D721Med (cell line): ENCODE measurements at regions not wholly inside any gene's neighbourhood (a gene's known extent, or its start where the extent isn't known, plus 50 kb on each side); places are given as distances from the start of the nearest gene placed in this dataset.
"Not testable (repeated sequence)": the region's sequence is repeated elsewhere in the genome, so short reads cannot be mapped to it uniquely, and the experiment has no call there.

Experiments
- DNase-seq: peaks from one replicate; pipeline ENCODE4 v3.0.0; 2011; ENCODE audit warnings: low spot score; ENCODE audit not compliant: insufficient read length
- FAIRE-seq: peaks from 2 replicates; lab custom pipeline; 2011; peaks lifted over from hg19 to GRCh38; lab: Jason Lieb, UNC
- TF ChIP-seq, protein P1 (sequence below): IDR thresholded peaks from 2 replicates; pipeline ENCODE4 v1.5.1; 2012; ENCODE audit warnings: mild to moderate bottlenecking, control low read depth; ENCODE audit not compliant: insufficient read depth; ENCODE audit errors: missing control alignments

DNA sequence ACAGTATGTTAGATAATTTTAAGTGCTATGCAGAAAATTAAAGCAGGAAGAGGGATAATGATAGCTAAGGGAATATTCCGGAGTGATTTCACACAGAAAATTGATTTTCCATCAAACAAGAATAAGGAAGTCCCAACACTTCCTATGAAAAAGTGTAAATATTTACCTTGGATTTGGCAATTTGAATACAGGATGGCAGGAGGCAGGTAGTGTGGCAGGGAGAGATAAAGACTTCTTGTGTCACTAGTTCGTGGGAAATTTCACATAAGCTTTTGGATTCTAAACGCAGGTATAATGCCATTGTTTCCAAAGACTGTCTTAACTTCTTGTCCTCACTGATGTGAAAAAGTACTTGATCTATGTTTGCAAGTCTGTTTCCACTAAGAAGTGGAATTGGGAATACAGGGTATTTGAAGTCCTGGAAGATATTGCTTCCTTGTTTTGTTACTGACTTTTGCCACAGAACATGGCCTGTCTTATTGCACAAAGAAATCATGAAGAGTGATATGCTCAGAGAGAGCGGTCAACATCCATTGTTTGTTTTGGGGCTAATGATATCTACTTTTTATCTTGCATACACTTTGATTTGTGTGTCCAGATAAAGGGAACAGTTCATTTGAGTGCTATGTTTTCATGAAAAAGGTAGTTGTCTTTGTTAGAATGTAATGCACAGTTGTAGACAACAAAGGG, 1216.1 kb upstream of the FAM98A start:
- FAIRE-seq (no peak), DNase-seq (no peak)
- TF ChIP-seq, protein P1, sequence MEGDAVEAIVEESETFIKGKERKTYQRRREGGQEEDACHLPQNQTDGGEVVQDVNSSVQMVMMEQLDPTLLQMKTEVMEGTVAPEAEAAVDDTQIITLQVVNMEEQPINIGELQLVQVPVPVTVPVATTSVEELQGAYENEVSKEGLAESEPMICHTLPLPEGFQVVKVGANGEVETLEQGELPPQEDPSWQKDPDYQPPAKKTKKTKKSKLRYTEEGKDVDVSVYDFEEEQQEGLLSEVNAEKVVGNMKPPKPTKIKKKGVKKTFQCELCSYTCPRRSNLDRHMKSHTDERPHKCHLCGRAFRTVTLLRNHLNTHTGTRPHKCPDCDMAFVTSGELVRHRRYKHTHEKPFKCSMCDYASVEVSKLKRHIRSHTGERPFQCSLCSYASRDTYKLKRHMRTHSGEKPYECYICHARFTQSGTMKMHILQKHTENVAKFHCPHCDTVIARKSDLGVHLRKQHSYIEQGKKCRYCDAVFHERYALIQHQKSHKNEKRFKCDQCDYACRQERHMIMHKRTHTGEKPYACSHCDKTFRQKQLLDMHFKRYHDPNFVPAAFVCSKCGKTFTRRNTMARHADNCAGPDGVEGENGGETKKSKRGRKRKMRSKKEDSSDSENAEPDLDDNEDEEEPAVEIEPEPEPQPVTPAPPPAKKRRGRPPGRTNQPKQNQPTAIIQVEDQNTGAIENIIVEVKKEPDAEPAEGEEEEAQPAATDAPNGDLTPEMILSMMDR, result no peak

DNA sequence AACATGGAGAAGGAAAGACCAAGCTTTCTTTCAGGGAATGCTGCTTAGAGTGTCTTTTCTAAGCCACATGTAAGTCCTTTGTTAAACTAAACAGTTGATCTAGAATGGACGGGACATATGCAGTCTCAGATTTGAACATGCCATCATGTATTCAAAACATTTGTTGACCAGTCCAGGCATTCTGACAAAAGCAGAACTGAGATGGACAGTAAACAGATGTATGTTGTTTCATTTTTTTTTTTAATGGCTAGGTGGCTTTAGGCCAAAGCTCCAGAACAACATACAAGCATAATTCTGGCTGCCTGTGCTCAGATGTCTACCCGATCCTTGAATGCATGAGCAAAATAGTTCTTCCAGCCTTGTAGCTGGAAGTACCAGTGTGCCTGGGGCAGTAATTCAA, 1211.4 kb upstream of the FAM98A start:
- TF ChIP-seq, protein P1, result no peak
- FAIRE-seq, result no peak
- DNase-seq, result no peak

DNA sequence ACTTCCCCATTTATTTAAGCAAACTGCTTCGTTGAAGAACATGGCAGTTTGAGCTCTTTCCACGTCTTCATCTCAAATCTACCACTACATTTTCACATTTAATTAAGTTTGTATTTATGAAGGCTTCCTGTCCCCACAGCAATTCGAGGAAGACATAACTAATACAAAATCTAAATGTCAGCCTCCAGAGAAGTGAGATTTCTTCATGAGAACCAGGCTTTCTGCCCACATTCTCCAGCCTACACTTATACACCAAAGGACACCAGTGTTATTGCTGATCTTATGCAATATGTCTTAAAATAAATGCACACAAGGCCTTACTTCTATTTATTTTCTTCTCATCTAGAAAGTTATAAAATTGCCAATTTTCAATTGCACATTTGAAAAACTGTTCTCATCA, 1209.3 kb upstream of the FAM98A start:
- FAIRE-seq (no peak), DNase-seq (no peak)
- TF ChIP-seq, protein P1, result no peak

DNA sequence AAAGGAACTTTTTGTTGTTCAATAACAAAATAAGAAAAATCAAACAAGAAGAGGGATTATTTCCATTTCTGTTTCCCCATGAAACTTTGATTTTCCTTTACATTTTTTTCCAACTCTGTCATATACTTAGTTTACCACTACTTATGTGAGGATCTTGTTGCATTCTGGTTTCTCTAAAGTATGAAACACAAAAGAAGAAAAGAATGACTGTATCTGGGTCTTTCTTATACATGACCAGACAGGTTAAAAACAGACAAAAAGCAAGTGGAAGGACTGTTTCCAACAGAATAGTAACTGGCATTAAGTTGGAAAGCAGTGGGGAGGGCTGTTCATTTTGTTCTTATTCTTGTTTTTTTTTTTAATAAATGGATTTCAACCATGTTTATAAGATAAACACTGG, 1207.8 kb upstream of the FAM98A start:
- DNase-seq, result no peak
- TF ChIP-seq, protein P1, result no peak
- FAIRE-seq, result no peak

DNA sequence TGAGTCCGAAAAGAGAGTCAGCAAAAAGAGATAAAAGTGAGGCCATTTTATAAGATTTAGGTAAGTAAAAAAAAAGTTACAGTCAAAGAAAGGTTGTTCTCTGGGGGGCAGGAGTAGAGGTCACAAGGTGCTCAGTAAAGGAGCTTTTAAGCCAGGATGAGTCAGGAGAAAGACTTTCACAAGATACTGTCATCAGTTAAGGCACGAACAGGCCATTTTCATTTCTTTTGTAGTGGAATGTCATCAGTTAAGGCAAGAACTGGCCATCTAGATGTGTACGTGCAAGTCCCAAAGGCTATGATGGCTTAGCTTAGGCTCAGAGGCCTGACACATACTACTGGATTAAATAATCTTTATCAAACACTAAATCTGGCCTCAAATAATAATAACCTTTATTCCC, 1207.3 kb upstream of the FAM98A start:
- no peak for DNase-seq
- no peak for FAIRE-seq
- TF ChIP-seq, protein P1, result no peak

DNA sequence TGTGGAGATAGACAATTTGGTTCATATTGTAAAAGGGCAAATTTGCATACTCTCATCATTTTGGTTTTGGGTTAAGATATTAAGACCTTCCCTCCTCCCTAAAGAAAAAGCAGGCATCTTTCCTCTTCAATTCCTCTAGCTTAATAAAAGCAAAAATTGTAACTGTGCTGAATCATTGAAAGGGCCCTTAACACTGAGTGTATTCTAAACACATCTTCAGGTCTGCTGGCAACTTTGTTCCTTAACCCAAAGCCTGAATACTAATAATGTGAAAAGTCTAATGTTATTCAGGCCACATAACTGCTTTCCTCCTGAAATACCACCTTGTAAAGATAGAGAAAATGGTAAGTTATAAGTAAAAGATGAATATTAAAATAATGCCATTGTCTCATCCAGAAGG, 1200.5 kb upstream of the FAM98A start:
- FAIRE-seq, result no peak
- no peak for DNase-seq

DNA sequence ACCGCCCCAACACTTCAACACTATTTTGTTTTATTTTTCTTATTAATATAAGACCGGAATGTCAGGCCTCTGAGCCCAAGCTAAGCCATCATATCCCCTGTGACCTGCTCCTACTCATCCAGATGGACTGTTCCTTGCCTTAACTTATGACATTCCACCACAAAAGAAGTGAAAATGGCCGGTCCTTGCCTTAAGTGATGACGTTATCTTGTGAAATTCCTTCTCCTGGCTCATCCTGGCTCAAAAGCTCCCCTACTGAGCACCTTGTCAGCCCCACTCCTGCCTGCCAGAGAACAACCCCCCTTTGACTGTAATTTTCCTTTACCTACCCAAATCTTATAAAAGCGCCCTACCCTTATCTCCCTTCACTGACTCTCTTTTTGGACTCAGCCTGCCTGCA, 1196.5 kb upstream of the FAM98A start:
- DNase-seq, FAIRE-seq: not testable (repeated sequence)

More for the DNA sequence above, 1200.5 kb upstream of the FAM98A start:
- TF ChIP-seq, protein P1, result no peak
